GM12875 (cell line): ENCODE measurements at regions not wholly inside any gene's neighbourhood (a gene's known extent, or its start where the extent isn't known, plus 50 kb on each side); places are given as distances from the start of the nearest gene placed in this dataset.

Source experiments
- H3K4me3 ChIP-seq: one replicate; pipeline ENCODE4 v1.5.1; 2011; ENCODE audit warnings: low read depth, low read length, control low read depth
- CTCF ChIP-seq: IDR thresholded peaks from 2 replicates; pipeline ENCODE4 v1.5.1; 2011; ENCODE audit warnings: low read depth, mild to moderate bottlenecking, control low read depth, inconsistent platforms, low read length, moderate library complexity, borderline replicate concordance; ENCODE audit not compliant: insufficient read depth

GRCh38 chr9:117907420-117907819 lies 203.2 kb downstream of the TLR4 start:
- H3K4me3 ChIP-seq, result no peak overlapping the region
- TF ChIP-seq CTCF, result no peak

- H3K4me3 ChIP-seq, result no peak overlapping the region
- TF ChIP-seq CTCF, result no peak
These were observed 212.1 kb downstream of the TLR4 start for GRCh38 chr9:117916291-117916690.

- TF ChIP-seq CTCF, result no peak
- no peak overlapping the region for H3K4me3 ChIP-seq
These were observed 213.7 kb downstream of the TLR4 start for GRCh38 chr9:117917873-117918272.

- no peak for TF ChIP-seq CTCF
- no peak overlapping the region for H3K4me3 ChIP-seq
These were observed 215.3 kb downstream of the TLR4 start for GRCh38 chr9:117919538-117919937.

- no peak overlapping the region for H3K4me3 ChIP-seq
- TF ChIP-seq CTCF, result no peak
These were observed 221.9 kb downstream of the TLR4 start for GRCh38 chr9:117926031-117926658.

GRCh38 chr9:117927354-117927753 lies 223.2 kb downstream of the TLR4 start:
- no peak overlapping the region for H3K4me3 ChIP-seq
- TF ChIP-seq CTCF, result peak; percentile 36

GRCh38 chr9:117929868-117930267 lies 225.7 kb downstream of the TLR4 start:
- H3K4me3 ChIP-seq, result no peak overlapping the region
- no peak for TF ChIP-seq CTCF
